IMR-90 (cell line): ENCODE measurements at regions not wholly inside any gene's neighbourhood (a gene's known extent, or its start where the extent isn't known, plus 50 kb on each side); places are given as distances from the start of the nearest gene placed in this dataset.

Experiments
- ATAC-seq: fragments of 200-7000 bp; cut with Tn5 transposase; 2 replicates; pipeline ENCODE4 v1.9.1; 2020; ENCODE audit warnings: low read depth, mild to moderate bottlenecking, moderate library complexity
- BruUV-seq: library from RNA; stranded (reverse); fragments of 400-500 nt; replicated peaks from 2 replicates; lab custom pipeline; 2021; lab: Mats Ljungman, UMichigan
- CTCF ChIA-PET: fragments of 300-600 bp; formaldehyde crosslinking; extraction: SDS; loops from one replicate; lab custom pipeline; 2021; ENCODE audit warnings: antibody characterized with exemption; lab: Yijun Ruan, JAX
- POLR2A ChIA-PET: fragments of 300-600 bp; sonication (Branson Sonifier 250); formaldehyde crosslinking; loops from one replicate; lab custom pipeline; 2022; ENCODE audit warnings: antibody characterized with exemption; ENCODE audit not compliant: unreplicated experiment; lab: Charles Lee
- DNase-seq: peaks from one replicate; pipeline ENCODE4 v3.0.0; 2013
- H2AFZ ChIP-seq: replicated peaks from 2 replicates; pipeline ENCODE3; 2013; ENCODE audit warnings: low read length, mild to moderate bottlenecking; ENCODE audit not compliant: poor library complexity
- H2AK5ac ChIP-seq: 2 replicates; pipeline ENCODE4 v1.6.1; 2013; ENCODE audit warnings: low read depth, low read length, inconsistent platforms
- H2AK9ac ChIP-seq: replicated peaks from 2 replicates; pipeline ENCODE3; 2013; ENCODE audit warnings: mild to moderate bottlenecking, low read depth, low read length, moderate library complexity; ENCODE audit not compliant: poor library complexity
- H2BK120ac ChIP-seq: 2 replicates; pipeline ENCODE4 v1.6.1; 2013; ENCODE audit warnings: low read depth, low read length, inconsistent platforms
- H2BK15ac ChIP-seq: 3 replicates; pipeline ENCODE4 v1.6.1; 2013; ENCODE audit warnings: low read depth, low read length, inconsistent platforms
- H2BK20ac ChIP-seq: 2 replicates; pipeline ENCODE4 v1.6.1; 2013; ENCODE audit warnings: low read depth, mild to moderate bottlenecking, inconsistent platforms, low read length, moderate library complexity
- H2BK5ac ChIP-seq: 2 replicates; pipeline ENCODE4 v1.6.1; 2013; ENCODE audit warnings: mild to moderate bottlenecking, low read depth, low read length, inconsistent platforms; ENCODE audit not compliant: poor library complexity, severe bottlenecking
- H3K14ac ChIP-seq: replicated peaks from 2 replicates; pipeline ENCODE4 v1.6.1; 2013; ENCODE audit warnings: low read depth, low read length, inconsistent platforms
- H3K18ac ChIP-seq: 2 replicates; pipeline ENCODE4 v1.6.1; 2013; ENCODE audit warnings: low read depth, low read length, control low read depth
- H3K23ac ChIP-seq: 2 replicates; pipeline ENCODE4 v1.6.1; 2013; ENCODE audit warnings: low read depth, low read length, inconsistent platforms
- H3K27ac ChIP-seq: 2 replicates; pipeline ENCODE4 v1.5.1; 2013; ENCODE audit warnings: mild to moderate bottlenecking, control low read depth, low read length; ENCODE audit not compliant: insufficient read depth
- H3K27me3 ChIP-seq: 2 replicates; pipeline ENCODE4 v1.6.1; 2013; ENCODE audit warnings: low read length; ENCODE audit not compliant: control insufficient read depth, insufficient read depth
- H3K36me3 ChIP-seq: 2 replicates; pipeline ENCODE4 v1.6.1; 2013; ENCODE audit warnings: low read length, mixed read lengths; ENCODE audit not compliant: control insufficient read depth, insufficient read depth
- H3K4ac ChIP-seq: 2 replicates; pipeline ENCODE4 v1.6.1; 2013; ENCODE audit warnings: low read depth, low read length, inconsistent platforms
- H3K4me1 ChIP-seq: 2 replicates; pipeline ENCODE4 v1.6.1; 2013; ENCODE audit warnings: low read length, mixed read lengths; ENCODE audit not compliant: control insufficient read depth, insufficient read depth
- H3K4me2 ChIP-seq: 2 replicates; pipeline ENCODE4 v1.6.1; 2013; ENCODE audit warnings: low read depth, mild to moderate bottlenecking, control low read depth, low read length, moderate library complexity
- H3K4me3 ChIP-seq: 2 replicates; pipeline ENCODE4 v1.5.1; 2013; ENCODE audit warnings: low read depth, mild to moderate bottlenecking, control low read depth, low read length, moderate library complexity; ENCODE audit not compliant: insufficient read depth
- H3K56ac ChIP-seq: 2 replicates; pipeline ENCODE4 v1.6.1; 2013; ENCODE audit warnings: low read length, inconsistent platforms; ENCODE audit not compliant: insufficient read depth; ENCODE audit errors: extremely low read depth
- H3K79me1 ChIP-seq, 2 experiments: 2 replicates each; pipeline ENCODE4 v1.6.1; 2013; ENCODE audit warnings: low read length in 2 of 2, inconsistent platforms in 1 of 2, low read depth in 1 of 2
- H3K9ac ChIP-seq: 2 replicates; pipeline ENCODE4 v1.6.1; 2013; ENCODE audit warnings: low read depth, low read length, control low read depth
- H3K9me1 ChIP-seq: 2 replicates; pipeline ENCODE4 v1.6.1; 2013; ENCODE audit warnings: low read length, inconsistent platforms; ENCODE audit not compliant: insufficient read depth
- H3K9me3 ChIP-seq: 2 replicates; pipeline ENCODE4 v1.6.1; 2013; ENCODE audit warnings: low read length; ENCODE audit not compliant: control insufficient read depth, insufficient read depth
- H4K20me1 ChIP-seq: 2 replicates; pipeline ENCODE4 v1.6.1; 2013; ENCODE audit warnings: low read length, inconsistent platforms; ENCODE audit not compliant: insufficient read depth
- H4K5ac ChIP-seq: 2 replicates; pipeline ENCODE4 v1.6.1; 2013; ENCODE audit warnings: mild to moderate bottlenecking, low read depth, low read length, control low read depth
- H4K8ac ChIP-seq, 2 experiments: 2 replicates each; pipeline ENCODE4 v1.6.1; 2013; ENCODE audit warnings: low read depth in 2 of 2, low read length in 2 of 2, control low read depth in 1 of 2, inconsistent platforms in 1 of 2
- H4K91ac ChIP-seq: 2 replicates; pipeline ENCODE4 v1.6.1; 2013; ENCODE audit warnings: low read depth, low read length, inconsistent platforms; ENCODE audit not compliant: insufficient read depth
- BHLHE40 ChIP-seq: fragments of 150-350 bp; IDR thresholded peaks from 2 replicates; pipeline ENCODE4 v1.6.1; 2016; ENCODE audit warnings: mild to moderate bottlenecking, low read depth, low read length
- CEBPB ChIP-seq: IDR thresholded peaks from 2 replicates; pipeline ENCODE4 v1.6.1; 2012; ENCODE audit warnings: low read depth, low read length, improper control_type of control experiment
- CHD1 ChIP-seq: IDR thresholded peaks from 2 replicates; pipeline ENCODE4 v1.6.1; 2012; ENCODE audit warnings: low read depth, low read length, improper control_type of control experiment
- CTCF ChIP-seq: conservative IDR thresholded peaks from 2 replicates; pipeline ENCODE4 v1.5.1; 2012; ENCODE audit warnings: mild to moderate bottlenecking, low read depth, low read length, improper control_type of control experiment
- FOS ChIP-seq: fragments of 150-350 bp; IDR thresholded peaks from 2 replicates; pipeline ENCODE4 v1.6.1; 2016; ENCODE audit warnings: low read depth, low read length
- MAFK ChIP-seq: IDR thresholded peaks from 2 replicates; pipeline ENCODE4 v1.6.1; 2012; ENCODE audit warnings: low read depth, low read length, improper control_type of control experiment
- MAZ ChIP-seq: IDR thresholded peaks from 2 replicates; pipeline ENCODE4 v1.6.1; 2012; ENCODE audit warnings: low read depth, mild to moderate bottlenecking, low read length, improper control_type of control experiment, moderate library complexity, borderline replicate concordance
- MXI1 ChIP-seq: IDR thresholded peaks from 2 replicates; pipeline ENCODE4 v1.6.1; 2012; ENCODE audit warnings: low read depth, mild to moderate bottlenecking, low read length, moderate library complexity, borderline replicate concordance
- NFE2L2 ChIP-seq: fragments of 150-350 bp; IDR thresholded peaks from 2 replicates; pipeline ENCODE4 v1.6.1; 2016; ENCODE audit warnings: low read depth, mild to moderate bottlenecking, low read length
- POLR2A ChIP-seq: IDR thresholded peaks from 2 replicates; pipeline ENCODE4 v1.6.1; 2012; ENCODE audit warnings: mild to moderate bottlenecking, low read depth, low read length
- RAD21 ChIP-seq: IDR thresholded peaks from 2 replicates; pipeline ENCODE4 v1.6.1; 2012; ENCODE audit warnings: low read length, improper control_type of control experiment
- RCOR1 ChIP-seq: IDR thresholded peaks from 2 replicates; pipeline ENCODE4 v1.6.1; 2012; ENCODE audit warnings: mild to moderate bottlenecking, low read length, improper control_type of control experiment; ENCODE audit not compliant: insufficient replicate concordance
- RFX5 ChIP-seq: IDR thresholded peaks from 2 replicates; pipeline ENCODE4 v1.8.0; 2012; ENCODE audit warnings: low read depth, mild to moderate bottlenecking, low read length, moderate library complexity
- SMC3 ChIP-seq: fragments of 150-350 bp; IDR thresholded peaks from 2 replicates; pipeline ENCODE4 v1.6.1; 2016; ENCODE audit warnings: low read depth, mild to moderate bottlenecking, antibody characterized with exemption, low read length, moderate library complexity
- USF2 ChIP-seq: fragments of 150-350 bp; IDR thresholded peaks from 2 replicates; pipeline ENCODE4 v1.6.1; 2017; ENCODE audit warnings: mild to moderate bottlenecking, antibody characterized with exemption, low read length, low read depth
- WGBS, 2 experiments: methylation state at CpG; one replicate each; pipeline versions ENCODE4 v1.1.5 to v1.1.7; 2013; ENCODE audit warnings: missing lambda C conversion rate in 2 of 2; ENCODE audit not compliant: insufficient read length in 1 of 2; ENCODE audit errors: extremely low coverage in 2 of 2; 5-methylcytosine and 5-hydroxymethylcytosine counted together
- dilution Hi-C: fragments of 300-500 bp; cut with HindIII; formaldehyde crosslinking; loops from one replicate; pipeline ENCODE4 v1.14.3; 2018; ENCODE audit warnings: low sequenced_read_pairs; ENCODE audit not compliant: unreplicated experiment
- in situ Hi-C: fragments of 300-500 bp; cut with MboI; formaldehyde crosslinking; loops from 3 replicates; pipeline ENCODE4 v1.14.3; 2019; ENCODE audit warnings: low sequenced_read_pairs, inconsistent platforms, mixed read lengths
- intact Hi-C: fragments of 100-400 bp; cut with micrococcal nuclease; formaldehyde crosslinking; loops from 2 replicates; pipeline ENCODE4 v1.10.0; 2022
- TF ChIP-seq, protein P1 (sequence below): fragments of 150-350 bp; IDR thresholded peaks from 2 replicates; pipeline ENCODE4 v1.6.1; 2016; ENCODE audit warnings: low read depth, mild to moderate bottlenecking, low read length, moderate library complexity, borderline replicate concordance

DNA sequence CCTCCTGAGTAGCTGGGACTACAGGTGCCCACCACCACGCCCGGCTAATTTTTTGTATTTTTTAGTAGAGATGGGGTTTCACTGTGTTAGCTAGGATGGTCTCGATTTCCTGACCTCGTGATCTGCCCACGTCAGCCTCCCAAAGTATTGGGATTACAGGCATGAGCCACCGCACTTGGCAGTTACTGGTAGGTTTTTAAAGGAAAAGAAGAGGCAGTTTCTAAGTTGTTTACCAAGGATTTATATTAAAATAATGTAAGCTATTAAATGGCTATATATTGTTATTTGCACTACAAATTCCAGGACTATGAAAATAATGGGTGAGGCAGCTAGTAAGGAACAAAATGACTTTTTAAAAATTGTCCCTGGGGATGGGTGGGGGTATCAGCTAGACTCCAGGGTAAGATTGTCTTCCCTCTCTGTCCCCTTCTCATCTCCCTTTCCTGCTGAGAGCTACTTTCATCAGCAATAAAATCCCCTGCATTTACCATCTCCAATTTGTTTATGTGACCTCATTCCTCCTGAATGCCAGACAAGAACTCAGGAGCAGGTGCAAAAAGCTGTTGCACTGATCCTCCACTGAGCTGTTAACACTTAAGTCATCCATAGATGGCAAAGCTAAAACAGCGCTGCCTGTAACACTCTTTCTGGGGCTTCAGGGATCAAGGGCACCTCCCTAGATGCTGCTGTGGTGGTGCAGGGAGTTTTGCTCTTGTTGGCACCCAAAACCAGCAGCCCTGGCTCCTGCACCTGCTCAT is 165.2 kb downstream of the ZPLD1 start:
- no CpG with 5 or more reads among the region's 7 CpGs for WGBS, 2 experiments

More for the DNA sequence above, 165.2 kb downstream of the ZPLD1 start:
- dilution Hi-C loops = no loop called here
- ATAC-seq (no peak), DNase-seq (no peak)
- no peak overlapping the region for H2BK15ac ChIP-seq
- no TSS peak for BruUV-seq
- intact Hi-C loops = no loop called here
- H2BK120ac ChIP-seq = no peak overlapping the region
- H2AK9ac ChIP-seq = no peak overlapping the region
- H3K27ac ChIP-seq = no peak overlapping the region
- H4K91ac ChIP-seq = no peak overlapping the region
- no peak overlapping the region for H3K23ac ChIP-seq
- no peaks in the 10 kb centered on the region for H4K20me1 ChIP-seq
- no peaks in the 10 kb centered on the region for H3K9me1 ChIP-seq
- no peaks in the 10 kb centered on the region for H3K9me3 ChIP-seq
- no peak overlapping the region for H3K4ac ChIP-seq
- no peak overlapping the region for H2AK5ac ChIP-seq
- H2AFZ ChIP-seq = no peak overlapping the region
- no peak overlapping the region for H3K4me2 ChIP-seq
- H2BK5ac ChIP-seq = no peak overlapping the region
- no peaks in the 10 kb centered on the region for H3K79me1 ChIP-seq
- H3K36me3 ChIP-seq = no peaks in the 10 kb centered on the region
- no peak overlapping the region for H4K5ac ChIP-seq
- no peak overlapping the region for H3K14ac ChIP-seq
- no peak overlapping the region for H3K18ac ChIP-seq
- H3K4me3 ChIP-seq = no peak overlapping the region
- ChIA-PET CTCF (no interaction called here), POLR2A (no interaction called here)
- no peaks in the 10 kb centered on the region for H3K27me3 ChIP-seq
- H2BK20ac ChIP-seq = no peak overlapping the region
- no peaks in the 10 kb centered on the region for H3K4me1 ChIP-seq
- no peak overlapping the region for H3K56ac ChIP-seq
- H3K9ac ChIP-seq = no peak overlapping the region
- no peak overlapping the region for H4K8ac ChIP-seq
- TF ChIP-seq SMC3 (no peak), USF2 (no peak), BHLHE40 (no peak), RCOR1 (no peak), CEBPB (no peak), CTCF (no peak), MAZ (no peak), FOS (no peak), CHD1 (no peak), MAFK (no peak), POLR2A (no peak), MXI1 (no peak), RAD21 (no peak), RFX5 (no peak), NFE2L2 (no peak)
- TF ChIP-seq, protein P1, sequence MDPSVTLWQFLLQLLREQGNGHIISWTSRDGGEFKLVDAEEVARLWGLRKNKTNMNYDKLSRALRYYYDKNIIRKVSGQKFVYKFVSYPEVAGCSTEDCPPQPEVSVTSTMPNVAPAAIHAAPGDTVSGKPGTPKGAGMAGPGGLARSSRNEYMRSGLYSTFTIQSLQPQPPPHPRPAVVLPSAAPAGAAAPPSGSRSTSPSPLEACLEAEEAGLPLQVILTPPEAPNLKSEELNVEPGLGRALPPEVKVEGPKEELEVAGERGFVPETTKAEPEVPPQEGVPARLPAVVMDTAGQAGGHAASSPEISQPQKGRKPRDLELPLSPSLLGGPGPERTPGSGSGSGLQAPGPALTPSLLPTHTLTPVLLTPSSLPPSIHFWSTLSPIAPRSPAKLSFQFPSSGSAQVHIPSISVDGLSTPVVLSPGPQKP = no peak
- in situ Hi-C loops = no loop called here
